GM18907 (cell line): ENCODE measurements at regions not wholly inside any gene's neighbourhood (a gene's known extent, or its start where the extent isn't known, plus 50 kb on each side); places are given as distances from the start of the nearest gene placed in this dataset.

Experiments used
- ATAC-seq: cut with Tn5 transposase; IDR thresholded peaks from one replicate; pipeline ENCODE4 v1.9.1; 2021; ENCODE audit warnings: mild to moderate bottlenecking, moderate library complexity; ENCODE audit not compliant: unreplicated experiment

- ATAC-seq: no peak
These were observed 617.6 kb downstream of the NYAP2 start for GRCh38 chr2:226017107-226017506.

- no peak for ATAC-seq
These were observed 612.4 kb downstream of the NYAP2 start for GRCh38 chr2:226011716-226012450.

- ATAC-seq: peak; percentile 70
These were observed 602.9 kb downstream of the NYAP2 start for GRCh38 chr2:226002438-226002837.

GRCh38 chr2:226001716-226002115 lies 602.2 kb downstream of the NYAP2 start:
- ATAC-seq: no peak

- no peak for ATAC-seq
These were observed 600.2 kb downstream of the NYAP2 start for GRCh38 chr2:225999692-226000091.

- no peak for ATAC-seq
These were observed 599.1 kb downstream of the NYAP2 start for GRCh38 chr2:225998653-225999052.

GRCh38 chr2:225998116-225998515 lies 598.6 kb downstream of the NYAP2 start:
- ATAC-seq: no peak

GRCh38 chr2:225996462-225996828 lies 596.9 kb downstream of the NYAP2 start:
- no peak for ATAC-seq

GRCh38 chr2:225995796-225996461 lies 596.4 kb downstream of the NYAP2 start:
- no peak for ATAC-seq

GRCh38 chr2:225994748-225995405 lies 595.4 kb downstream of the NYAP2 start:
- no peak for ATAC-seq

GRCh38 chr2:225993430-225993829 lies 593.9 kb downstream of the NYAP2 start:
- no peak for ATAC-seq

GRCh38 chr2:225989809-225990208 lies 590.3 kb downstream of the NYAP2 start:
- ATAC-seq: no peak

- ATAC-seq: no peak
These were observed 580.9 kb downstream of the NYAP2 start for GRCh38 chr2:225980372-225980771.

GRCh38 chr2:225971433-225971832 lies 571.9 kb downstream of the NYAP2 start:
- ATAC-seq: no peak

- no peak for ATAC-seq
These were observed 549.4 kb downstream of the NYAP2 start for GRCh38 chr2:225948903-225949302.

GRCh38 chr2:225938991-225939390 lies 539.5 kb downstream of the NYAP2 start:
- ATAC-seq: no peak

- no peak for ATAC-seq
These were observed 538.2 kb downstream of the NYAP2 start for GRCh38 chr2:225937625-225938187.

- no peak for ATAC-seq
These were observed 533.4 kb downstream of the NYAP2 start for GRCh38 chr2:225932811-225933413.

GRCh38 chr2:225930687-225931086 lies 531.2 kb downstream of the NYAP2 start:
- no peak for ATAC-seq

- ATAC-seq: no peak
These were observed 521.2 kb downstream of the NYAP2 start for GRCh38 chr2:225920621-225921220.

- no peak for ATAC-seq
These were observed 517.2 kb downstream of the NYAP2 start for GRCh38 chr2:225916692-225917091.
